HCT116 (cell line): ENCODE measurements at regions not wholly inside any gene's neighbourhood (a gene's known extent, or its start where the extent isn't known, plus 50 kb on each side); places are given as distances from the start of the nearest gene placed in this dataset.

Source experiments
- ATAC-seq: fragments of 200-7000 bp; cut with Tn5 transposase; 2 replicates; pipeline ENCODE4 v1.9.1; 2020; ENCODE audit warnings: mild to moderate bottlenecking, moderate library complexity
- BruUV-seq: library from RNA; stranded (reverse); fragments of 400-500 nt; replicated peaks from 2 replicates; lab custom pipeline; 2021; lab: Mats Ljungman, UMichigan
- CTCF ChIA-PET: fragments of 300-600 bp; sonication (Branson Sonifier 250); formaldehyde crosslinking; loops from one replicate; lab custom pipeline; 2021; ENCODE audit warnings: antibody characterized with exemption; lab: Charles Lee
- POLR2A ChIA-PET: fragments of 300-600, 350-600 bp; sonication (Branson Sonifier 250); formaldehyde crosslinking; loops from one replicate; lab custom pipeline; 2021; ENCODE audit warnings: antibody characterized with exemption; lab: Charles Lee
- RAD21 ChIA-PET, 2 experiments: fragments of 300-600 bp; sonication (Branson Sonifier 250); formaldehyde crosslinking; loops; one replicate each; lab custom pipeline; 2023; ENCODE audit warnings: low total read pairs in 2 of 2; ENCODE audit not compliant: uncharacterized antibody in 2 of 2, unreplicated experiment in 2 of 2, low non-redundant PET in 1 of 2; lab: Charles Lee
- DNase-seq: peaks from one replicate; pipeline ENCODE4 v3.0.0-alpha.2; 2010; ENCODE audit warnings: low read depth, low spot score
- H2AFZ ChIP-seq: fragments of 200-600 bp; shearing (Covaris generic), sonication (generic); 2 replicates; pipeline ENCODE4 v1.6.1; 2017; ENCODE audit warnings: low read depth, mixed run types, mixed read lengths, antibody characterized with exemption, low read length; ENCODE audit not compliant: poor library complexity, severe bottlenecking
- H3K27ac ChIP-seq: 2 replicates; pipeline ENCODE4 v1.5.1; 2012; ENCODE audit warnings: low read depth, low read length
- H3K27me3 ChIP-seq: fragments of 200-600 bp; sonication (generic); 2 replicates; pipeline ENCODE4 v1.6.1; 2016; ENCODE audit warnings: mixed run types, low read length, mixed read lengths; ENCODE audit not compliant: insufficient read depth
- H3K36me3 ChIP-seq, 2 experiments: fragments of 200-500 bp in 1 of 2; fragments of 200-600 bp in 1 of 2; sonication (Bioruptor generic) in 1 of 2; sonication (generic) in 1 of 2; 2 replicates each; pipeline versions ENCODE4 v1.5.1 to v1.6.1; 2014 to 2016; ENCODE audit warnings: low read length in 2 of 2, inconsistent platforms in 1 of 2, mixed read lengths in 1 of 2, mixed run types in 1 of 2; ENCODE audit not compliant: insufficient read depth in 2 of 2, control insufficient read depth in 1 of 2
- H3K4me1 ChIP-seq, 2 experiments: fragments of 200-600 bp in 1 of 2; sonication (generic) in 1 of 2; 2 replicates each; pipeline versions ENCODE4 v1.5.1 to v1.6.1; 2012 to 2017; ENCODE audit warnings: low read length in 2 of 2, inconsistent platforms in 1 of 2, mild to moderate bottlenecking in 1 of 2, mixed read lengths in 1 of 2, mixed run types in 1 of 2, moderate library complexity in 1 of 2; ENCODE audit not compliant: insufficient read depth in 2 of 2, control insufficient read depth in 1 of 2
- H3K4me2 ChIP-seq: fragments of 200-600 bp; sonication (generic); 2 replicates; pipeline ENCODE4 v1.6.1; 2017; ENCODE audit warnings: mixed run types, low read length, mixed read lengths
- H3K4me3 ChIP-seq, 2 experiments: fragments of 200-600 bp in 1 of 2; sonication (generic) in 1 of 2; replicated peaks in 1 of 2; 2 replicates each; pipeline ENCODE4 v1.5.1; 2011 to 2016; ENCODE audit warnings: low read length in 2 of 2, control low read depth in 1 of 2, low read depth in 1 of 2, mild to moderate bottlenecking in 1 of 2, mixed read lengths in 1 of 2, mixed run types in 1 of 2
- H3K79me2 ChIP-seq: fragments of 200-600 bp; sonication (generic); 2 replicates; pipeline ENCODE4 v1.6.1; 2017; ENCODE audit warnings: mild to moderate bottlenecking, mixed run types, low read length, moderate library complexity, mixed read lengths; ENCODE audit not compliant: insufficient read depth
- H3K9ac ChIP-seq: fragments of 200-600 bp; sonication (generic); 2 replicates; pipeline ENCODE4 v1.6.1; 2016; ENCODE audit warnings: low read length, mixed read lengths
- H3K9me2 ChIP-seq: fragments of 200-600 bp; sonication (generic), shearing (Covaris generic); 2 replicates; pipeline ENCODE4 v1.6.1; 2017; ENCODE audit warnings: mixed run types, mild to moderate bottlenecking, moderate library complexity; ENCODE audit not compliant: insufficient read depth
- H3K9me3 ChIP-seq, 2 experiments: fragments of 200-500 bp in 1 of 2; fragments of 200-600 bp in 1 of 2; sonication (Bioruptor generic) in 1 of 2; sonication (generic) in 1 of 2; 2 replicates each; pipeline ENCODE4 v1.6.1; 2014 to 2017; ENCODE audit warnings: low read length in 2 of 2, mixed read lengths in 2 of 2, inconsistent platforms in 1 of 2, low read depth in 1 of 2, mild to moderate bottlenecking in 1 of 2, mixed run types in 1 of 2, moderate library complexity in 1 of 2; ENCODE audit not compliant: control insufficient read depth in 1 of 2, insufficient read depth in 1 of 2
- H4K20me1 ChIP-seq: fragments of 200-600 bp; sonication (generic), shearing (Covaris generic); 2 replicates; pipeline ENCODE4 v1.6.1; 2017; ENCODE audit warnings: mixed run types, mild to moderate bottlenecking, moderate library complexity; ENCODE audit not compliant: insufficient read depth
- CEBPB ChIP-seq: IDR thresholded peaks from 2 replicates; pipeline ENCODE4 v1.6.1; 2012; ENCODE audit warnings: low read depth
- CTCF ChIP-seq, 3 experiments: fragments of 200-600 bp in 1 of 3; sonication (generic) in 1 of 3; IDR thresholded peaks in 2 of 3; conservative IDR thresholded peaks in 1 of 3; 2 replicates each; pipeline ENCODE4 v1.5.1; 2012 to 2017; ENCODE audit warnings: low read depth in 2 of 3, low read length in 2 of 3, antibody characterized with exemption in 1 of 3, borderline replicate concordance in 1 of 3, control low read depth in 1 of 3, mild to moderate bottlenecking in 1 of 3, mixed read lengths in 1 of 3, mixed run types in 1 of 3, moderate library complexity in 1 of 3; ENCODE audit not compliant: insufficient read depth in 1 of 3
- FOSL1 ChIP-seq: IDR thresholded peaks from 2 replicates; pipeline ENCODE4 v1.6.1; 2012; ENCODE audit warnings: low read depth
- JUND ChIP-seq: IDR thresholded peaks from 2 replicates; pipeline ENCODE4 v1.6.1; 2012
- MAX ChIP-seq: IDR thresholded peaks from 2 replicates; pipeline ENCODE4 v1.6.1; 2012
- POLR2AphosphoS5 ChIP-seq: IDR thresholded peaks from 2 replicates; pipeline ENCODE4 v1.6.1; 2011; ENCODE audit warnings: mild to moderate bottlenecking, low read depth, low read length, moderate library complexity
- REST ChIP-seq: IDR thresholded peaks from 2 replicates; pipeline ENCODE4 v1.6.1; 2012; ENCODE audit warnings: low read depth
- SP1 ChIP-seq: IDR thresholded peaks from 2 replicates; pipeline ENCODE4 v1.6.1; 2012; ENCODE audit warnings: low read depth
- TCF7L2 ChIP-seq: IDR thresholded peaks from 2 replicates; pipeline ENCODE4 v1.7.0; 2011; ENCODE audit warnings: borderline replicate concordance, inconsistent platforms; ENCODE audit not compliant: insufficient read depth, insufficient read length; ENCODE audit errors: extremely low read depth
- ZFX ChIP-seq: fragments of 450-650 bp; IDR thresholded peaks from 2 replicates; pipeline ENCODE4 v1.6.1; 2017
- ZNF274 ChIP-seq: fragments of 200-500 bp; sonication (Bioruptor generic); IDR thresholded peaks from 2 replicates; pipeline ENCODE4 v1.6.1; 2014; ENCODE audit warnings: mild to moderate bottlenecking, low read depth, low read length, inconsistent platforms
- intact Hi-C: fragments of 100-400 bp; cut with micrococcal nuclease; formaldehyde crosslinking; loops from 2 replicates; pipeline ENCODE4 v1.10.0; 2022
- TF ChIP-seq, protein P1 (sequence below): IDR thresholded peaks from 2 replicates; pipeline ENCODE4 v1.6.1; 2011; ENCODE audit warnings: mild to moderate bottlenecking, low read length, moderate library complexity; ENCODE audit not compliant: insufficient replicate concordance; ENCODE audit errors: extremely low read depth
- TF ChIP-seq, protein P2 (sequence below): IDR thresholded peaks from 2 replicates; pipeline ENCODE4 v1.6.1; 2012

- POLR2A ChIA-PET: no interaction called here
- Histone ChIP-seq H3K36me3 (no peaks in the 10 kb centered on the region), H3K4me1 (no peaks in the 10 kb centered on the region), H3K27ac (no peak overlapping the region), H3K9me3 (no peaks in the 10 kb centered on the region), H3K79me2 (no peaks in the 10 kb centered on the region), H4K20me1 (no peaks in the 10 kb centered on the region), H3K4me2 (no peak overlapping the region), H3K27me3 (no peaks in the 10 kb centered on the region), H3K9me2 (no peaks in the 10 kb centered on the region), H3K9ac (no peak overlapping the region), H3K4me3 (no peak overlapping the region), H2AFZ (no peak overlapping the region)
- TF ChIP-seq ZNF274: no peak
- ATAC-seq: no peak
- DNase-seq: no peak
- RAD21 ChIA-PET: no interaction called here
- intact Hi-C loops: no loop called here
- CTCF ChIA-PET: no interaction called here
- BruUV-seq: no TSS peak
Measured at GRCh38 chr4:108264693-108265092, 96.0 kb upstream of the LEF1 start.

GRCh38 chr4:108263057-108263456 lies 94.3 kb upstream of the LEF1 start:
- POLR2A ChIA-PET: no interaction called here
- Histone ChIP-seq H3K79me2 (no peaks in the 10 kb centered on the region), H3K4me3 (no peak overlapping the region), H2AFZ (no peak overlapping the region), H3K4me1 (no peaks in the 10 kb centered on the region), H4K20me1 (no peaks in the 10 kb centered on the region), H3K27me3 (no peaks in the 10 kb centered on the region), H3K9me2 (no peaks in the 10 kb centered on the region), H3K4me2 (no peak overlapping the region), H3K9ac (no peak overlapping the region), H3K9me3 (no peaks in the 10 kb centered on the region), H3K27ac (no peak overlapping the region), H3K36me3 (no peaks in the 10 kb centered on the region)
- DNase-seq (no peak), ATAC-seq (no peak)
- intact Hi-C loops: no loop called here
- RAD21 ChIA-PET: no interaction called here
- BruUV-seq: no TSS peak
- CTCF ChIA-PET: no interaction called here
- TF ChIP-seq POLR2AphosphoS5 (no peak), ZNF274 (no peak), SP1 (no peak), CEBPB (no peak), ZFX (no peak), MAX (no peak), REST (no peak), FOSL1 (no peak), JUND (no peak), TCF7L2 (no peak), CTCF (IDR thresholded peaks at IDR 0.05 in 2 of 3, conservative IDR thresholded peaks at IDR 0.05 in 1 of 3; ENCODE audit: borderline replicate concordance in 1 of 3, insufficient read depth in 1 of 3, low read depth in 2 of 3, low read length in 2 of 3) (no peak)
- TF ChIP-seq, protein P1, sequence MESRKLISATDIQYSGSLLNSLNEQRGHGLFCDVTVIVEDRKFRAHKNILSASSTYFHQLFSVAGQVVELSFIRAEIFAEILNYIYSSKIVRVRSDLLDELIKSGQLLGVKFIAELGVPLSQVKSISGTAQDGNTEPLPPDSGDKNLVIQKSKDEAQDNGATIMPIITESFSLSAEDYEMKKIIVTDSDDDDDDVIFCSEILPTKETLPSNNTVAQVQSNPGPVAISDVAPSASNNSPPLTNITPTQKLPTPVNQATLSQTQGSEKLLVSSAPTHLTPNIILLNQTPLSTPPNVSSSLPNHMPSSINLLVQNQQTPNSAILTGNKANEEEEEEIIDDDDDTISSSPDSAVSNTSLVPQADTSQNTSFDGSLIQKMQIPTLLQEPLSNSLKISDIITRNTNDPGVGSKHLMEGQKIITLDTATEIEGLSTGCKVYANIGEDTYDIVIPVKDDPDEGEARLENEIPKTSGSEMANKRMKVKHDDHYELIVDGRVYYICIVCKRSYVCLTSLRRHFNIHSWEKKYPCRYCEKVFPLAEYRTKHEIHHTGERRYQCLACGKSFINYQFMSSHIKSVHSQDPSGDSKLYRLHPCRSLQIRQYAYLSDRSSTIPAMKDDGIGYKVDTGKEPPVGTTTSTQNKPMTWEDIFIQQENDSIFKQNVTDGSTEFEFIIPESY: no peak
- TF ChIP-seq, protein P2, sequence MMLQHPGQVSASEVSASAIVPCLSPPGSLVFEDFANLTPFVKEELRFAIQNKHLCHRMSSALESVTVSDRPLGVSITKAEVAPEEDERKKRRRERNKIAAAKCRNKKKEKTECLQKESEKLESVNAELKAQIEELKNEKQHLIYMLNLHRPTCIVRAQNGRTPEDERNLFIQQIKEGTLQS: no peak
